SW 1271 (cell line): ENCODE measurements at regions not wholly inside any gene's neighbourhood (a gene's known extent, or its start where the extent isn't known, plus 50 kb on each side); places are given as distances from the start of the nearest gene placed in this dataset.

Experiments
- DNase-seq, 2 experiments: peaks; one replicate each; lab custom pipeline; 2025; lab: John Stamatoyannopoulos, UW

GRCh38 chr10:55500931-55501559 lies 700.0 kb upstream of the PCDH15 start:
- peak in 1 of 2 experiments; percentile 35 for DNase-seq

GRCh38 chr10:55497893-55498499 lies 697.0 kb upstream of the PCDH15 start:
- no peak for DNase-seq

- no peak for DNase-seq
Observed at GRCh38 chr10:55495555-55495954, 694.5 kb upstream of the PCDH15 start.

GRCh38 chr10:55491712-55492111 lies 690.7 kb upstream of the PCDH15 start:
- no peak for DNase-seq

GRCh38 chr10:55485827-55486226 lies 684.8 kb upstream of the PCDH15 start:
- DNase-seq, result no peak

- no peak for DNase-seq
Observed at GRCh38 chr10:55476129-55476528, 675.1 kb upstream of the PCDH15 start.

- no peak for DNase-seq
Observed at GRCh38 chr10:55474258-55474657, 673.2 kb upstream of the PCDH15 start.

GRCh38 chr10:55470840-55471239 lies 669.8 kb upstream of the PCDH15 start:
- no peak for DNase-seq

- DNase-seq, result no peak
Observed at GRCh38 chr10:55466806-55467504, 665.9 kb upstream of the PCDH15 start.

- no peak for DNase-seq
Observed at GRCh38 chr10:55464083-55464482, 663.1 kb upstream of the PCDH15 start.

GRCh38 chr10:55460008-55460407 lies 659.0 kb upstream of the PCDH15 start:
- DNase-seq, result no peak

GRCh38 chr10:55449981-55450380 lies 649.0 kb upstream of the PCDH15 start:
- DNase-seq, result no peak

- no peak for DNase-seq
Observed at GRCh38 chr10:55446441-55447002, 645.5 kb upstream of the PCDH15 start.

GRCh38 chr10:55441777-55442176 lies 640.7 kb upstream of the PCDH15 start:
- DNase-seq, result no peak

GRCh38 chr10:55426138-55426537 lies 625.1 kb upstream of the PCDH15 start:
- no peak for DNase-seq

- DNase-seq, result no peak
Observed at GRCh38 chr10:55410415-55410885, 609.4 kb upstream of the PCDH15 start.

- no peak for DNase-seq
Observed at GRCh38 chr10:55404094-55404493, 603.1 kb upstream of the PCDH15 start.

GRCh38 chr10:55400075-55400849 lies 599.2 kb upstream of the PCDH15 start:
- peak in 1 of 2 experiments; percentile 8 for DNase-seq

- DNase-seq, result no peak
Observed at GRCh38 chr10:55398497-55398882, 597.5 kb upstream of the PCDH15 start.

GRCh38 chr10:55397777-55398496 lies 596.9 kb upstream of the PCDH15 start:
- DNase-seq, result no peak

GRCh38 chr10:55378196-55378595 lies 577.2 kb upstream of the PCDH15 start:
- no peak for DNase-seq
